GM23248 (cell line): ENCODE measurements at regions not wholly inside any gene's neighbourhood (a gene's known extent, or its start where the extent isn't known, plus 50 kb on each side); places are given as distances from the start of the nearest gene placed in this dataset.

Experiments used
- EZH2 ChIP-seq: fragments of 200-600 bp; sonication (generic); IDR thresholded peaks from 2 replicates; pipeline ENCODE4 v1.6.1; 2018; ENCODE audit warnings: antibody characterized with exemption, mild to moderate bottlenecking; ENCODE audit not compliant: insufficient read depth, poor library complexity, severe bottlenecking
- EZH2phosphoT487 ChIP-seq: fragments of 200-600 bp; sonication (generic); IDR thresholded peaks from 2 replicates; pipeline ENCODE4 v1.6.1; 2018; ENCODE audit warnings: antibody characterized with exemption, moderate library complexity, mild to moderate bottlenecking, low read depth; ENCODE audit not compliant: insufficient read depth

GRCh38 chr5:141785135-141785534, 93.1 kb downstream of the PCDH1 start:
- no peak for TF ChIP-seq EZH2phosphoT487
- no peak for TF ChIP-seq EZH2
